Esophagus muscularis mucosa (tissue), 4 donors: ENCODE measurements at regions not wholly inside any gene's neighbourhood (a gene's known extent, or its start where the extent isn't known, plus 50 kb on each side); places are given as distances from the start of the nearest gene placed in this dataset.

ENCODE experiments used
- EP300 ChIP-seq: sonication (generic); formaldehyde crosslinking; IDR thresholded peaks from one replicate; pipeline ENCODE4 v1.6.1; 2017; ENCODE audit warnings: antibody characterized with exemption
- POLR2A ChIP-seq: fragments of 450-650 bp; IDR thresholded peaks from one replicate; pipeline ENCODE4 v1.6.1; 2017; ENCODE audit warnings: antibody characterized with exemption, moderate library complexity, mild to moderate bottlenecking, low read depth
- POLR2AphosphoS5 ChIP-seq, 2 donors: sonication (generic); formaldehyde crosslinking; IDR thresholded peaks; one replicate each; pipeline ENCODE4 v1.6.1; 2017; ENCODE audit warnings: antibody characterized with exemption in 2 of 2
- TF ChIP-seq, protein P1 (sequence below), 3 experiments: fragments of 200-600 bp in 2 of 3; fragments of 450-650 bp in 1 of 3; sonication (generic) in 2 of 3; IDR thresholded peaks; one replicate each; pipeline ENCODE4 v1.5.1; 2017 to 2019; ENCODE audit warnings: antibody characterized with exemption in 3 of 3, mild to moderate bottlenecking in 2 of 3, moderate library complexity in 1 of 3

- TF ChIP-seq POLR2AphosphoS5 (IDR thresholded peaks at IDR 0.05), result no peak
- TF ChIP-seq, protein P1, sequence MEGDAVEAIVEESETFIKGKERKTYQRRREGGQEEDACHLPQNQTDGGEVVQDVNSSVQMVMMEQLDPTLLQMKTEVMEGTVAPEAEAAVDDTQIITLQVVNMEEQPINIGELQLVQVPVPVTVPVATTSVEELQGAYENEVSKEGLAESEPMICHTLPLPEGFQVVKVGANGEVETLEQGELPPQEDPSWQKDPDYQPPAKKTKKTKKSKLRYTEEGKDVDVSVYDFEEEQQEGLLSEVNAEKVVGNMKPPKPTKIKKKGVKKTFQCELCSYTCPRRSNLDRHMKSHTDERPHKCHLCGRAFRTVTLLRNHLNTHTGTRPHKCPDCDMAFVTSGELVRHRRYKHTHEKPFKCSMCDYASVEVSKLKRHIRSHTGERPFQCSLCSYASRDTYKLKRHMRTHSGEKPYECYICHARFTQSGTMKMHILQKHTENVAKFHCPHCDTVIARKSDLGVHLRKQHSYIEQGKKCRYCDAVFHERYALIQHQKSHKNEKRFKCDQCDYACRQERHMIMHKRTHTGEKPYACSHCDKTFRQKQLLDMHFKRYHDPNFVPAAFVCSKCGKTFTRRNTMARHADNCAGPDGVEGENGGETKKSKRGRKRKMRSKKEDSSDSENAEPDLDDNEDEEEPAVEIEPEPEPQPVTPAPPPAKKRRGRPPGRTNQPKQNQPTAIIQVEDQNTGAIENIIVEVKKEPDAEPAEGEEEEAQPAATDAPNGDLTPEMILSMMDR (IDR thresholded peaks at IDR 0.05), result no peak
- no peak for TF ChIP-seq EP300
- TF ChIP-seq POLR2A, result no peak
Observed at GRCh38 chr12:98437166-98437565, 78.2 kb upstream of the TMPO start.
